GDM1 (cell line): ENCODE measurements at regions not wholly inside any gene's neighbourhood (a gene's known extent, or its start where the extent isn't known, plus 50 kb on each side); places are given as distances from the start of the nearest gene placed in this dataset.
A peak's percentile ranks its signal among the peaks of the same experiment; 100 is the strongest.

Source experiments
- DNase-seq: peaks from one replicate; lab custom pipeline; 2025; lab: John Stamatoyannopoulos, UW

GRCh38 chr6:14065350-14065749 lies 52.2 kb upstream of the CD83 start:
- no peak for DNase-seq

DNA sequence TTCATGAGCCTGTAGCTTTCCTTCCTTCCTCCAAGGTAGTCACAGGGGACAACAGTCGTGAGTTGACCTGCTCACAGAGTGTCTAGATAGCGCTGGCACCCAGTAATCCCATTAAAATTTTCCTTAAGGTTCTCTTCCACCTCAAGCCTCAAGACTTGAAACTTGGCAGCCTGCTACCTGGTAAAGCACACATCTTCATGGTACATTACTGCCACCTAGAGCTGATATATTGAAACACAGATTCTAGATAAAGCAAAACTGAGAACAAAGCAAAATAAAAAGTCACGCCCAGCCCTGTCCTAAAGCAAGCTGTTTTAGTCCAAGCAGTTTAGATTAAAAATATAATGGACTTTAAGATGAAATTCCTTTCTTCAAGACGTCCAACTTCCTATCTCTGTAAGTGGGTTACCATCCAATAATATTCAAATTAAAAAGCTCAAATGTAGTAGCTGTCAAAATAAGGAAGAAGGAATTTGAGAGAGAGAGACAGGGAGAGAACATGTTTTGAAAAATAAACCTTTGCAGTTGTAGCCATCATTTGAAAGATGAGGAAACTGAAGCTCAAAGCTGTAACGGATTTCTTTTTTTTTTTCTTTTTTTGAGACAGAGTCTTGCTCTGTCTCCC lies 50.7 kb upstream of the CD83 start:
- DNase-seq = peak; percentile 33

DNA sequence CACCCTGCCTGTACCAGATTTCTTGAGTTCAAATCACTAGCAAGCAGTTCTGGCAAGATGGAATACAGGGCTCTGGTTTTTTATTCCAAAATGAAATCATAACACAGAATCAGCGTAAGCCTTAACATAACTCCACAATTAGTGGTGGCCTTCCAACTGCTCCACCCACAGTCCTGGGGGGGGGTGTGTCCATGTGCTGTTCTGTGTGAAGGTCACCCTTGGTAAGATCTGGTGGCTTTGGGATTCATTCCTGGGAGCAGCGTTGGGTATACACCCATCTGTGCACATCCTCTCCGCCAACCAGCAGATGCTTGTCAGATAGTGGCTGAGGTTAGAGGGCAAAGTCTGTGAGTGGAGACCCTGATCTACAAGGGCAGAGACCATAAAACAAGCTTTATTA lies 49.9 kb upstream of the CD83 start:
- DNase-seq = no peak
